Natural killer cell (primary cell): ENCODE measurements at regions not wholly inside any gene's neighbourhood (a gene's known extent, or its start where the extent isn't known, plus 50 kb on each side); places are given as distances from the start of the nearest gene placed in this dataset.

Experiments
- ATAC-seq, 3 donors: fragments of 150-1000 bp in 2 of 3; fragments of 200-7000 bp in 1 of 3; cut with Tn5 transposase; 1 replicate in 1 of 3; 2 replicates in 2 of 3; pipeline ENCODE4 v1.10.0; 2021; ENCODE audit warnings: mild to moderate bottlenecking in 2 of 3, moderate library complexity in 2 of 3
- DNase-seq, 2 donors: peaks; one replicate each; pipeline versions ENCODE4 v3.0.0 to v3.0.0-alpha.2; 2013 to 2021; ENCODE audit warnings: mixed read lengths in 1 of 2
- H3K27ac ChIP-seq: one replicate; pipeline ENCODE4 v1.5.1; 2013; ENCODE audit warnings: mild to moderate bottlenecking, low read length
- H3K27me3 ChIP-seq: one replicate; pipeline ENCODE4 v1.6.1; 2013; ENCODE audit warnings: low read length; ENCODE audit not compliant: control insufficient read depth, insufficient read depth
- H3K36me3 ChIP-seq: one replicate; pipeline ENCODE4 v1.6.1; 2013; ENCODE audit warnings: low read length; ENCODE audit not compliant: control insufficient read depth, insufficient read depth
- H3K4me1 ChIP-seq: one replicate; pipeline ENCODE4 v1.6.1; 2013; ENCODE audit warnings: low read length; ENCODE audit not compliant: control insufficient read depth, insufficient read depth
- H3K4me3 ChIP-seq: one replicate; pipeline ENCODE4 v1.5.1; 2013; ENCODE audit warnings: low read length
- H3K9me3 ChIP-seq: one replicate; pipeline ENCODE4 v1.6.1; 2013; ENCODE audit warnings: low read length; ENCODE audit not compliant: control insufficient read depth, insufficient read depth
- H3K27ac Mint-ChIP-seq, 2 donors: one replicate each; pipeline ENCODE4 v1.8.0; 2022; ENCODE audit warnings: mild to moderate bottlenecking in 2 of 2, mixed read lengths in 2 of 2, moderate library complexity in 1 of 2
- H3K27me3 Mint-ChIP-seq, 2 donors: one replicate each; pipeline ENCODE4 v1.8.0; 2022; ENCODE audit warnings: low read depth in 2 of 2, mixed read lengths in 2 of 2
- H3K36me3 Mint-ChIP-seq: one replicate; pipeline ENCODE4 v1.8.0; 2022; ENCODE audit warnings: mixed read lengths
- H3K4me1 Mint-ChIP-seq, 2 donors: one replicate each; pipeline ENCODE4 v1.8.0; 2022; ENCODE audit warnings: mixed read lengths in 2 of 2
- H3K4me3 Mint-ChIP-seq: one replicate; pipeline ENCODE4 v1.8.0; 2022; ENCODE audit warnings: mild to moderate bottlenecking, moderate library complexity, mixed read lengths
- H3K9me3 Mint-ChIP-seq, 2 donors: one replicate each; pipeline ENCODE4 v1.8.0; 2022; ENCODE audit warnings: mixed read lengths in 2 of 2
- WGBS: methylation state at CpG from one replicate; pipeline ENCODE4 v1.1.7; 2013; ENCODE audit warnings: missing lambda C conversion rate; ENCODE audit not compliant: insufficient coverage; 5-methylcytosine and 5-hydroxymethylcytosine counted together
- intact Hi-C: fragments of 100-400 bp; cut with micrococcal nuclease; formaldehyde crosslinking; loops from one replicate; pipeline ENCODE4 v1.14.2; 2022
- TF ChIP-seq, protein P1 (sequence below): fragments of 200-600 bp; IDR thresholded peaks from one replicate; pipeline ENCODE4 v1.8.0; 2022; ENCODE audit warnings: antibody characterized with exemption

DNA sequence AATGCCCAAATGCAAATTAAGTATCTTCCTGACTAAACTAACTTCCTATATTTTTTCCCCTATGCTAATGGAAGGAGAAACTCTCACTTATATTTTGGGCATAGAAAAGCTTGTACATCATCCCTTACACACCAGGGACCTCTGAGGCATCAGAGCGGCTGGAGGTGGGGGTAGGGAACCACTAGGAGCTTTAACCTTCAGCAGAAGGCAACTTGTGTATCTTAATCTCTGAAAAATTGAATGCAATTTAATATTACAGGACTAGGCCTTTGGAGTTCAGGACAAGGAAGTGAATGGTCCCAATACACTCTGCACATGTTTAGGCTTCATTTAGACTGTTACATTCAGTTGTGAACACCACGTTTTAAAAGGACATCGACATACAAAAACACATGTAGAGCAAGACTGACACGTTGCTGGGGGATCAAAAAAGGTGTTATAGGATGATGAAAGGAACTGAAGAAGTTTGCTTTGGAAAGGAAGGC lies 85.9 kb downstream of the NAV1 start:
- Histone ChIP-seq H3K27me3 (no peaks in the 10 kb centered on the region), H3K9me3 (no peaks in the 10 kb centered on the region), H3K4me1 (no peaks in the 10 kb centered on the region), H3K4me3 (no peak overlapping the region), H3K36me3 (no peaks in the 10 kb centered on the region), H3K27ac (no peak overlapping the region)
- Mint-ChIP-seq H3K27ac (no peak overlapping the region), H3K4me1 (no peaks in the 10 kb centered on the region), H3K4me3 (no peak overlapping the region), H3K36me3 (no peaks in the 10 kb centered on the region), H3K27me3 (peaks cover 0 to 3% of the 10 kb centered on the region in 2 donors), H3K9me3 (no peaks in the 10 kb centered on the region)
- intact Hi-C loops: no loop called here
- WGBS: 83% methylated on average over 4 of the region's 4 CpGs
- ATAC-seq (no peak), DNase-seq (no peak)
- TF ChIP-seq, protein P1, sequence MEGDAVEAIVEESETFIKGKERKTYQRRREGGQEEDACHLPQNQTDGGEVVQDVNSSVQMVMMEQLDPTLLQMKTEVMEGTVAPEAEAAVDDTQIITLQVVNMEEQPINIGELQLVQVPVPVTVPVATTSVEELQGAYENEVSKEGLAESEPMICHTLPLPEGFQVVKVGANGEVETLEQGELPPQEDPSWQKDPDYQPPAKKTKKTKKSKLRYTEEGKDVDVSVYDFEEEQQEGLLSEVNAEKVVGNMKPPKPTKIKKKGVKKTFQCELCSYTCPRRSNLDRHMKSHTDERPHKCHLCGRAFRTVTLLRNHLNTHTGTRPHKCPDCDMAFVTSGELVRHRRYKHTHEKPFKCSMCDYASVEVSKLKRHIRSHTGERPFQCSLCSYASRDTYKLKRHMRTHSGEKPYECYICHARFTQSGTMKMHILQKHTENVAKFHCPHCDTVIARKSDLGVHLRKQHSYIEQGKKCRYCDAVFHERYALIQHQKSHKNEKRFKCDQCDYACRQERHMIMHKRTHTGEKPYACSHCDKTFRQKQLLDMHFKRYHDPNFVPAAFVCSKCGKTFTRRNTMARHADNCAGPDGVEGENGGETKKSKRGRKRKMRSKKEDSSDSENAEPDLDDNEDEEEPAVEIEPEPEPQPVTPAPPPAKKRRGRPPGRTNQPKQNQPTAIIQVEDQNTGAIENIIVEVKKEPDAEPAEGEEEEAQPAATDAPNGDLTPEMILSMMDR: no peak

DNA sequence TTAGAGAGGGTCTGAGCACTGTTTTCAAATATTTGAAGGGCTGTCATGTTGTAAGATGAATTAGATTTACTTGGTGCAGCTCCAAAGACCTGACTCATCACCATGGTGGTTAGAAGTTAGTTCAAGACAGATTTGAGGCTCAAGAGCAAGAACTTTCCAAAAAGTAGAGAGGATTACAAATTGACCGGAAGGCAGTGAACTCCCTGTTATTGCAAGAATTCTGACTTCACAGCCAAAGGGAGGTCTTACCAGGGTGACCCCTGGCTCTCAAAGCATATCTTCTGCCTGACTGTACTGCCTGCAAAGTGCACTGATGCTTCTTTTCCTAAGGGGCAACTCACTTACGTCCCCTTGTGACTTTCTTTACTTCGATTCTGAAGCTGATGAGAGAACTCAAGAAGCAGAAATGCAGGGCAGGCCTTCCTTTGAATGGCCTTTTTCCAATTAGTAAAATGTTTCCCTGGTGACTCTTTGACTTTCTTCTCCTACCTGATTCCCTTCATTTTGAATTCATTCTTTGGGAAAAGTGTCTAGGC lies 86.4 kb downstream of the NAV1 start:
- WGBS: 93% methylated on average over 3 of the region's 3 CpGs
- H3K4me3 Mint-ChIP-seq: no peak overlapping the region

DNA sequence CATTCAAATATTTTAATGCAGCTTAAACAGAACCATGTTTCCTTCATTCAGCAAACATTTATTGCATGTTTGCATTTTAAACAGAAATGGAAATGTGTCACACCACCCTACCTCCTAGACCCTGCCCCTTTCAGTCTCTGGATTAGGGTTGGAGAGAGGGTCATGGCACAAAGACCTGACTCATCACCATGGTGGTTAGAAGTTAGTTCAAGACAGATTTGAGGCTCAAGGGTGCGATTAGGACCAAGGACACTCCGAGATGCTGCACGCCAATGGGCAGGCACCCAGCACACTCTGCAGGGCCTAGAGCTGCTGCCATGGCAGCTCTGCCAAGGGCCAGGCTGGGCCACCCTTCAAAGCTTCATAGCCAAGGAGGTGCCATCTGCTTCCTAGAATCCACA lies 86.9 kb downstream of the NAV1 start:
- no peaks in the 10 kb centered on the region for H3K4me1 ChIP-seq
- no peaks in the 10 kb centered on the region for H3K36me3 Mint-ChIP-seq
- ATAC-seq (no peak), DNase-seq (no peak)
- TF ChIP-seq, protein P1: no peak
- no peaks in the 10 kb centered on the region for H3K36me3 ChIP-seq
- no peaks in the 10 kb centered on the region for H3K9me3 ChIP-seq
- 96% methylated on average over 3 of the region's 3 CpGs for WGBS
- H3K4me3 Mint-ChIP-seq: no peak overlapping the region
- H3K27me3 ChIP-seq: no peaks in the 10 kb centered on the region
- no peaks in the 10 kb centered on the region for H3K9me3 Mint-ChIP-seq
- H3K27ac Mint-ChIP-seq: no peak overlapping the region
- H3K4me3 ChIP-seq: no peak overlapping the region
- no peaks in the 10 kb centered on the region for H3K4me1 Mint-ChIP-seq
- H3K27me3 Mint-ChIP-seq: peaks cover 0 to 3% of the 10 kb centered on the region in 2 donors
- intact Hi-C loops: no loop called here
- no peak overlapping the region for H3K27ac ChIP-seq

More for the DNA sequence above, 86.4 kb downstream of the NAV1 start:
- H3K36me3 Mint-ChIP-seq: no peaks in the 10 kb centered on the region
- DNase-seq: no peak
- Histone ChIP-seq H3K4me1 (no peaks in the 10 kb centered on the region), H3K27ac (no peak overlapping the region), H3K4me3 (no peak overlapping the region), H3K9me3 (no peaks in the 10 kb centered on the region), H3K27me3 (no peaks in the 10 kb centered on the region), H3K36me3 (no peaks in the 10 kb centered on the region)
- H3K27ac Mint-ChIP-seq: no peak overlapping the region
- intact Hi-C loops: no loop called here
- no peaks in the 10 kb centered on the region for H3K4me1 Mint-ChIP-seq
- H3K27me3 Mint-ChIP-seq: peaks cover 0 to 3% of the 10 kb centered on the region in 2 donors
- no peak for ATAC-seq
- H3K9me3 Mint-ChIP-seq: no peaks in the 10 kb centered on the region
- TF ChIP-seq, protein P1: no peak

DNA sequence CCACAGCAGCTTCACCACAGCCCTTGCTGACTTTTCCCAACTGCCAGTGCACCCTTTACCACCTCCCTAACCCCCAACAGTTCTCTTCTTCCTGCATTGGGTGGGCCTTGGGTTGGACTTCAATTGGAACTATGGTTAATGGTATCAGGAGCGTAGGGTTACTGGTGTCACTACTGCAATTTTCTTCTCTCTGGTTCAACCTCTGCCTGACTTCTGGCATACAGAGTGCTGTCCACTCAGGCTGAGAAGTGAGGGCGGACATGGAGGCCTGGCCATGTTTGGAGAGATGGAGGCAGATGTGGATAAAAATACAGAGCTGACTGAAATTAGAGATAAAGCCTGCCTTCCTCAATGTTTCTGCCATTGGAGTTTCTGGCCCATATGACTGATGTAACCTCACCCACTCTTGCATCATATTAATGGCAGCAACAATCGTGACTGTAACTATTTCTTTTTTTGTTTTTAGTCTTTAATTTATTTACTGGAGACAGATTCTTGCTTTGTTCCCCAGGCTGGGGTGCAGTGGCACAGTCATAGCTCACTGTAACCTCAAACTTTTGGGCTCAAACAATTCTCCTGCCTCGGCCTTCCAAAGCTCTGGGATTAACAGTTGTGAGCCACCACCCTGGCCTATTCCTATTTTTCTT lies 87.8 kb downstream of the NAV1 start:
- Mint-ChIP-seq H3K36me3 (no peaks in the 10 kb centered on the region), H3K4me3 (no peak overlapping the region), H3K4me1 (no peaks in the 10 kb centered on the region), H3K9me3 (no peaks in the 10 kb centered on the region), H3K27me3 (peaks cover 0 to 3% of the 10 kb centered on the region in 2 donors), H3K27ac (no peak overlapping the region)
- H3K4me1 ChIP-seq: no peaks in the 10 kb centered on the region
- no peak overlapping the region for H3K27ac ChIP-seq
- no peaks in the 10 kb centered on the region for H3K27me3 ChIP-seq
- no peak for ATAC-seq
- no peaks in the 10 kb centered on the region for H3K9me3 ChIP-seq
- no peak for DNase-seq
- intact Hi-C loops: no loop called here
- H3K4me3 ChIP-seq: no peak overlapping the region
- no peaks in the 10 kb centered on the region for H3K36me3 ChIP-seq
- WGBS: 84% methylated on average over 4 of the region's 4 CpGs
- TF ChIP-seq, protein P1: no peak
